Endothelial cell of umbilical vein (primary cell): ENCODE measurements at regions not wholly inside any gene's neighbourhood (a gene's known extent, or its start where the extent isn't known, plus 50 kb on each side); places are given as distances from the start of the nearest gene placed in this dataset.

ENCODE experiments used
- BruUV-seq: library from RNA; stranded (reverse); fragments of 400-500 nt; replicated peaks from 2 replicates; lab custom pipeline; 2021; lab: Mats Ljungman, UMichigan
- CTCF ChIA-PET: fragments of 300-600, 350-600 bp; sonication (Branson Sonifier 250); formaldehyde crosslinking; loops from one replicate; lab custom pipeline; 2021; ENCODE audit warnings: antibody characterized with exemption, inconsistent platforms; lab: Charles Lee
- POLR2A ChIA-PET: fragments of 300-600, 350-600 bp; sonication (Branson Sonifier 250); formaldehyde crosslinking; loops from one replicate; lab custom pipeline; 2021; ENCODE audit warnings: antibody characterized with exemption, inconsistent platforms; lab: Charles Lee
- DNase-seq: peaks from one replicate; pipeline ENCODE4 v3.0.0-alpha.2; 2011; ENCODE audit warnings: low read depth, low spot score
- FAIRE-seq: peaks from 2 replicates; lab custom pipeline; 2011; peaks lifted over from hg19 to GRCh38; lab: Jason Lieb, UNC
- H2AFZ ChIP-seq: 2 replicates; pipeline ENCODE4 v1.6.0; 2012; ENCODE audit warnings: low read depth, low read length, control low read depth, inconsistent platforms
- H3K27ac ChIP-seq: 2 replicates; pipeline ENCODE4 v1.5.1; 2011; ENCODE audit warnings: low read depth, mild to moderate bottlenecking, control low read depth, low read length, moderate library complexity; ENCODE audit not compliant: insufficient read depth
- H3K27me3 ChIP-seq, 2 experiments: 2 replicates each; pipeline versions ENCODE4 v1.6.0 to v1.6.1; 2011; ENCODE audit warnings: low read length in 2 of 2, mixed read lengths in 1 of 2; ENCODE audit not compliant: control insufficient read depth in 2 of 2, insufficient read depth in 2 of 2
- H3K36me3 ChIP-seq, 2 experiments: 2 replicates in 1 of 2; 3 replicates in 1 of 2; pipeline ENCODE4 v1.5.1; 2011; ENCODE audit warnings: low read length in 2 of 2, mild to moderate bottlenecking in 1 of 2, moderate library complexity in 1 of 2; ENCODE audit not compliant: control insufficient read depth in 2 of 2, insufficient read depth in 2 of 2; ENCODE audit errors: extremely low read depth in 1 of 2
- H3K4me1 ChIP-seq: 3 replicates; pipeline ENCODE4 v1.5.1; 2011; ENCODE audit warnings: mild to moderate bottlenecking, low read length; ENCODE audit not compliant: control insufficient read depth, insufficient read depth; ENCODE audit errors: extremely low read depth
- H3K4me2 ChIP-seq: 2 replicates; pipeline ENCODE4 v1.6.1; 2011; ENCODE audit warnings: low read length, control low read depth, mixed read lengths; ENCODE audit not compliant: insufficient read depth
- H3K4me3 ChIP-seq, 3 experiments: fragments of 200-600 bp in 1 of 3; sonication (generic), shearing (Covaris generic) in 1 of 3; replicated peaks in 1 of 3; 2 replicates each; pipeline ENCODE4 v1.5.1; 2011 to 2016; ENCODE audit warnings: control low read depth in 3 of 3, low read length in 3 of 3, mild to moderate bottlenecking in 2 of 3, inconsistent platforms in 1 of 3, low read depth in 1 of 3, moderate library complexity in 1 of 3; ENCODE audit not compliant: insufficient read depth in 1 of 3
- H3K79me2 ChIP-seq: 2 replicates; pipeline ENCODE4 v1.6.0; 2012; ENCODE audit warnings: low read length, inconsistent platforms; ENCODE audit not compliant: control insufficient read depth, insufficient read depth
- H3K9ac ChIP-seq: replicated peaks from 2 replicates; pipeline ENCODE3; 2011; ENCODE audit warnings: low read length, control low read depth; ENCODE audit not compliant: insufficient read depth; ENCODE audit errors: extremely low read depth
- H3K9me1 ChIP-seq: replicated peaks from 3 replicates; pipeline ENCODE4 v1.6.0; 2011; ENCODE audit warnings: mild to moderate bottlenecking, low read length; ENCODE audit not compliant: control insufficient read depth, insufficient read depth; ENCODE audit errors: extremely low read depth
- H3K9me3 ChIP-seq: replicated peaks from 2 replicates; pipeline ENCODE4 v1.5.1; 2012; ENCODE audit warnings: low read length, inconsistent platforms; ENCODE audit not compliant: control insufficient read depth, insufficient read depth
- H4K20me1 ChIP-seq: replicated peaks from 2 replicates; pipeline ENCODE3; 2011; ENCODE audit warnings: mild to moderate bottlenecking, low read length; ENCODE audit not compliant: control insufficient read depth, insufficient read depth; ENCODE audit errors: extremely low read depth
- CTCF ChIP-seq, 2 donors: IDR thresholded peaks; 1 replicate in 1 of 2; 2 replicates in 1 of 2; pipeline ENCODE4 v1.5.1; 2011; ENCODE audit warnings: low read length in 2 of 2, mild to moderate bottlenecking in 2 of 2, moderate library complexity in 2 of 2, control low read depth in 1 of 2, inconsistent platforms in 1 of 2, low read depth in 1 of 2; ENCODE audit not compliant: insufficient read depth in 1 of 2; ENCODE audit errors: extremely low read depth in 1 of 2
- EZH2 ChIP-seq: IDR thresholded peaks from 2 replicates; pipeline ENCODE4 v1.6.1; 2012; ENCODE audit warnings: borderline replicate concordance, low read depth, mild to moderate bottlenecking, moderate library complexity, low read length, inconsistent platforms; ENCODE audit not compliant: severe bottlenecking
- FOS ChIP-seq: IDR thresholded peaks from 2 replicates; pipeline ENCODE4 v1.6.1; 2011; ENCODE audit warnings: mild to moderate bottlenecking, low read length, moderate library complexity, borderline replicate concordance; ENCODE audit not compliant: insufficient read depth
- GATA2 ChIP-seq: IDR thresholded peaks from 2 replicates; pipeline ENCODE4 v1.7.0; 2011; ENCODE audit warnings: low read depth, mild to moderate bottlenecking, moderate library complexity, mixed read lengths, low read length; ENCODE audit not compliant: insufficient read length, insufficient read depth
- JUN ChIP-seq: IDR thresholded peaks from 2 replicates; pipeline ENCODE4 v1.6.1; 2011; ENCODE audit warnings: borderline replicate concordance, low read depth; ENCODE audit not compliant: insufficient read length, insufficient read depth
- MAX ChIP-seq: IDR thresholded peaks from 2 replicates; pipeline ENCODE4 v1.6.1; 2011; ENCODE audit not compliant: insufficient read depth, insufficient read length
- MYC ChIP-seq: IDR thresholded peaks from one replicate; pipeline ENCODE4 v1.6.1; 2011; ENCODE audit warnings: mild to moderate bottlenecking, low read depth, low read length
- POLR2A ChIP-seq: IDR thresholded peaks from 2 replicates; pipeline ENCODE4 v1.6.1; 2012; ENCODE audit warnings: low read depth, mild to moderate bottlenecking, control low read depth, low read length
- POLR2AphosphoS5 ChIP-seq: IDR thresholded peaks from 2 replicates; pipeline ENCODE4 v1.6.1; 2012; ENCODE audit warnings: low read depth, mild to moderate bottlenecking, control low read depth, low read length, moderate library complexity; ENCODE audit not compliant: insufficient read depth
- dilution Hi-C: fragments of 300-500 bp; cut with MboI; formaldehyde crosslinking; loops from one replicate; pipeline ENCODE4 v1.15.0; 2019; ENCODE audit warnings: low sequenced_read_pairs; ENCODE audit not compliant: extremely low pct_ligation_motif_present
- intact Hi-C: fragments of 100-400 bp; cut with micrococcal nuclease; formaldehyde crosslinking; loops from one replicate; pipeline ENCODE4 v1.10.0; 2022

- DNase-seq: no peak
- Histone ChIP-seq H3K36me3 (no peaks in the 10 kb centered on the region), H3K27ac (no peak overlapping the region), H3K4me1 (no peaks in the 10 kb centered on the region), H3K27me3 (no peaks in the 10 kb centered on the region), H4K20me1 (no peaks in the 10 kb centered on the region), H3K79me2 (no peaks in the 10 kb centered on the region), H3K9ac (no peak overlapping the region), H2AFZ (no peak overlapping the region), H3K4me3 (no peak overlapping the region), H3K9me3 (no peaks in the 10 kb centered on the region), H3K9me1 (no peaks in the 10 kb centered on the region), H3K4me2 (no peak overlapping the region)
- intact Hi-C loops: no loop called here
- TF ChIP-seq MAX (no peak), FOS (no peak), CTCF (IDR thresholded peaks at IDR 0.05; ENCODE audit: extremely low read depth in 1 of 2, insufficient read depth in 1 of 2, low read depth in 1 of 2, low read length in 2 of 2) (no peak), POLR2A (no peak), JUN (no peak), GATA2 (no peak), EZH2 (no peak), POLR2AphosphoS5 (no peak), MYC (no peak)
- CTCF ChIA-PET: no interaction called here
- no TSS peak for BruUV-seq
- POLR2A ChIA-PET: no interaction called here
- FAIRE-seq: no peak
- dilution Hi-C loops: no loop called here
These were observed 74.7 kb upstream of the ANKRD55 start for GRCh38 chr5:56307714-56308333.
